ENCODE measurements at regions not wholly inside any gene's neighbourhood (a gene's known extent, or its start where the extent isn't known, plus 50 kb on each side); places are given as distances from the start of the nearest gene placed in this dataset.
"Not testable (repeated sequence)": the region's sequence is repeated elsewhere in the genome, so short reads cannot be mapped to it uniquely, and the experiment has no call there.

GRCh38 chr2:182548031-182548950, 121.5 kb upstream of the PDE1A start:
- DNase-seq (ENCODE audit: low read depth in 4 of 4, low spot score in 1 of 4) = no peak

- no peak for DNase-seq (ENCODE audit: low read depth in 4 of 4, low spot score in 1 of 4)
Observed at GRCh38 chr2:182550234-182550633, 123.4 kb upstream of the PDE1A start.

GRCh38 chr2:182552232-182552631, 125.4 kb upstream of the PDE1A start:
- DNase-seq (ENCODE audit: low read depth in 4 of 4, low spot score in 1 of 4) = not testable (repeated sequence)

DNA sequence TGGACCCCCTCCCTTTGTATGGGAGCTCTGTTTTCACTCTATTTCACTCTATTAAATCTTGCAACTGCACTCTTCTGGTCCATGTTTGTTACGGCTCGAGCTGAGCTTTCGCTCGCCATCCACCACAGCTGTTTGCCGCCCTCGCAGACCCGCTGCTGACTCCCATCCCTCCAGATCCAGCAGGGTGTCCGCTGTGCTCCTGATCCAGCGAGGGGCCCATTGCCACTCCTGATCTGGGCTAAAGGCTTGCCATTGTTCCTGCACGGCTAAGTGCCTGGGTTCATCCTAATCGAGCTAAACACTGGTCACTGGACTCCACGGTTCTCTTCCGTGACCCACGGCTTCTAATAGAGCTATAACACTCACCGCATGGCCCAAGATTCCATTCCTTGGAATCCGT, 125.9 kb upstream of the PDE1A start:
- not testable (repeated sequence) for DNase-seq (ENCODE audit: low read depth in 4 of 4, low spot score in 1 of 4)

DNA sequence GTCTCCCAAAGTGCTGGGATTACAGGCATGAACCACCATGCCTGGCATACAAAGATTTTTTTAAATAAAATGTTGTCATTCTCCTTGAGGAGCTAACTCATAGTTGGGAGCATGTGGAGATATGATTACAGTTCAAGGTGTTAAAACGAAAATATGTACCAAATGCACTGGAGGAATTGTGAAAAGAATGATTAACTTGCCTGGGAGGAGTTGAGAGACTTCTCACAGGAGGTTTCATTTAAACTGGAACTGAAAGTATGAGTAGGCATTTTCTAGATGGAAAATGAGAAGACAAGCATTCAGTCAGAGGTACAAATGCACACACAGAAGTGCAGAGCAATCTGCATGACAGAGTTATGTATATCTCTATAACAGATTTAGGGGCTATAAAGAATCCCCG, 126.6 kb upstream of the PDE1A start:
- no peak for DNase-seq (ENCODE audit: low read depth in 4 of 4, low spot score in 1 of 4)

- DNase-seq (ENCODE audit: low read depth in 4 of 4, low spot score in 1 of 4) = no peak
Observed at GRCh38 chr2:182554950-182555349, 128.1 kb upstream of the PDE1A start.

DNA sequence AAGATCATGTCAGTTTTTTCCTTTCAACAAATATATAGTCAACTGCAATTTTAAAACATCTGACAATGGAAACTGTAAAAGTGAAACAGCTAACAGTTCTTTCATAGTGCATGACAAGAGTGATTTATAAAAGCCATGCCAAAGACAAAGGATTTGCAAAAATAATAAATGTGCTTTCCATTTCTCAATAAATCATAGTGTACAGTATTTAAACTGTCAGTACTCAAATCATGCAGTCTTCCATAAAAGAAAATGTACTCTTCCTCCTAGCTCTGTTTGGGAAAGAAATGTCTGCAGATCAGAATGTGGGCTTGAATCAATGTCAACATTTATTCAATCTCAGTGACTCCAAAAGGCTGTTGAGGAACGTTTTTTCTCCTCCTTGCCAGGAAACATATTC, 131.7 kb upstream of the PDE1A start:
- no peak for DNase-seq (ENCODE audit: low read depth in 4 of 4, low spot score in 1 of 4)

- no peak for DNase-seq (ENCODE audit: low read depth in 4 of 4, low spot score in 1 of 4)
Observed at GRCh38 chr2:182559623-182560022, 132.8 kb upstream of the PDE1A start.

DNA sequence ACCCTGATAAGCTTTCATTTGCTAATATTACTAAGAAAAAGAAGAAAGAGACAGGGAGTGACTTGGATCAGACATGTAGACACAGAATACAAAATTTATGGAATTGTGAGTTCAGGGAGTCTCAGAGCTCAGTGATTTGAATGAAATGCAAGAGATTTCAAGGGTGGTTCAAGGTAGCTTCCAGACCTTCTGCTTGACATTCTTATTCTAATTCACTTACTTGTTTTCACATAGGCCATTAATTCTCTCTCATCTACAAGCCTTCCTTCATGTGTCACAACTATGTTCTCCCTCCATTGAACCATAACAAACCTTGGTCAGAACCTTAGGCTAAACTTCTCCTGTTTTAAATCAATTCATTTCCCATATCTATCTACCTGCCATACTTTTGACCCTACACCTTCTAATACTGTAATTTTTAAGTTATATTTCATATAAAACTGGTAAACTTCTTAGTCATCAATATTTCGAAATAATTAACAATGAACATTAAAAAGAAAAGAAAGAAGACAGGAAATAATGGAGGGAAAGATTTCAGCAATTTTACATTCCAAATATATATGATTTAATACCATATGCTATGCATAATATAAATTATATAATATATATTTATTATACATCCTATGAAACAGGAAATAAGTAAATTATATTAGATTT, 139.2 kb upstream of the PDE1A start:
- no peak for DNase-seq (ENCODE audit: low read depth in 4 of 4, low spot score in 1 of 4)

GRCh38 chr2:182573553-182573952, 142.5 kb upstream of the DNAJC10 start:
- DNase-seq (ENCODE audit: low read depth in 4 of 4, low spot score in 1 of 4) = no peak

- DNase-seq (ENCODE audit: low read depth in 4 of 4, low spot score in 1 of 4) = no peak
Observed at GRCh38 chr2:182577816-182578215, 138.2 kb upstream of the DNAJC10 start.

DNA sequence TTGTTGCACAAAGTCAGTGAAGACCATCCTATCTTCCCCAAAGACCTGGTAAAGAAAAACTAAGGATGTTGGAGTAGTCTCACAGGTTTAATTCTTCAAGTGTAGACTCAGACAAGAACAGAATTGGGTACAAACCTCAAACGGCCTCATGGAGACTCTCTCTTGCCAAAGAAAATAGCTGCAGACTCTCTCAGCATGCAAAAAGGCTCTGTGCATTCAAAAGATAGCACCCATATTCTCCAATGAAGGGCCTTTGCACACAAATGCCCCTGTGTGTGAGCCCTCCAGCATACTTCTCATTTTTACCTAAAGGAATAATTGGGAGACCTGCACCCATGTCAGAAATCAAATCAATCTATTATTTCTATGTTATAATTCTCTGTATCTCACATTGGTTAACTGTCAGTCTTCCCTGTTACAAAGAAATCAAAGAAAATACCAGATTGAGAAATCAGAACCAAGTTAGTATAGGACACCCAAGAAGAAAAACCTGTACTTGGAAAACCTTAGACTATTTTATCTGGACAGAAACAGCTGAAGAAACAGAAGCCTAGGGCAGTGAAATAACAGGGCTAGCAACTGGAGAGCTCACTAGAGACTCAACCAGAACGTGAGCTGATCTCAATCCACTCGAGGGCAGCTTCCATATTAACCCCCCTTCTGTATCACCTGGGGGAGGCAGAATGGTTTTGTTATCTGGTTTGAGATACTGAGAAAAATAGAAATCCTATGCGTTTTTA, 134.7 kb upstream of the DNAJC10 start:
- no peak for DNase-seq (ENCODE audit: low read depth in 4 of 4, low spot score in 1 of 4)

GRCh38 chr2:182584462-182584861, 131.6 kb upstream of the DNAJC10 start:
- no peak for DNase-seq (ENCODE audit: low read depth in 4 of 4, low spot score in 1 of 4)

- DNase-seq (ENCODE audit: low read depth in 4 of 4, low spot score in 1 of 4) = no peak
Observed at GRCh38 chr2:182585001-182585400, 131.1 kb upstream of the DNAJC10 start.

DNA sequence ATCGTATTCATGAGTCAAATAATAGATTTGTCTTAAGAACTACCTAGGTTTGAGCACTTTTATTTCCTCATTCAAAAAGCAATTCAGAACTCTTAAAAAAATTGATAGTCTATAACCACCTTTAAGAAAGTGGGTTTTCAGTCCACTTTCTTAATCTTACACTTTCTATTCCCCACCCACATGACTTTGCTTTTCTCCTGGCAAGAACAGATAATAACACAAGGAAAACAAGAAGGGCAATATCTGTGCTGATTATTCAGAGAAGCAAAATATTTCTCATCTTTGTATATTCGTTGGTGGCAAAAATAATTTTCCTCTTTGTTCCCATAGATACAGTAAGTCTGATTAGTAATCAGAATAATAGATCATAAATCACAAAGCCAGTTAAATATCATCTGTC, 130.6 kb upstream of the DNAJC10 start:
- no peak for DNase-seq (ENCODE audit: low read depth in 4 of 4, low spot score in 1 of 4)

- no peak for DNase-seq (ENCODE audit: low read depth in 4 of 4, low spot score in 1 of 4)
Observed at GRCh38 chr2:182586426-182586825, 129.6 kb upstream of the DNAJC10 start.

DNA sequence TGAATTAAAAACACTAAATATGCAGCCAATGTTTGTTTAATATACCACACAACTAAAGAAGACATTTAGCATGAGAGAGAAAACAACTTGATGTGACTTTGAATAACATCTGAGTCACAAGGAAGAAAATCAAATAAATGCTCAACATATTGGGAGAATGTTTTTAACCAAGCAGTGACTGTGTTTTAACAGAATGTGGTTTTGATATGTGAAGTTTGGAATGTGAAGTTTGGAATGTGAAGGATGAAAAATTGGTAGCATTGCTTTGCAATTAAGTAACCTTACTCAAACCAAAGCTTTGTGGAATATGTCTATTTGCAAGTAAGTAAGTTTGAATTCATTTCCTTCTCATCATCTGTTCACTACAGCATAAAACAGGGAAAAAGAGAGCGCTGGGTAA, 128.2 kb upstream of the DNAJC10 start:
- no peak for DNase-seq (ENCODE audit: low read depth in 4 of 4, low spot score in 1 of 4)

DNA sequence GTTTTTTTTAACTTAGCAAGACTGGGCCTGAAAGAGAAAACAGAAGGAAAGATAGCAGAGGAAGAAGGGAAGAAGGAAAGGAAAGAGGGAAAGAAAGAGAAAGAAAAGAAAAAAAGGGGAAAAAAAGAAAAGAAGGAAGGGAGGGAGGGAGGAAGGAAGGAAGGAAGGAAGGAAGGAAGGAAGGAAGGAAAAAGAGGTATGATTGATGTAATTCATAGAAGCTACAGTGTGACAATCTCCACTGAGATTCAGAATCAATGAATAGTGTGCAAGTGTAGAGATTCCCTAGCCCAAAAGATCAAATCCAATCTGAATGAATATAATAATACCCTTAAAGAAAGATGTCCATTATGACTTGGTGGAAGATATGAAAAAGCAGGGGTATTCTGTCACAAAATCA, 126.9 kb upstream of the DNAJC10 start:
- DNase-seq (ENCODE audit: low read depth in 4 of 4, low spot score in 1 of 4) = no peak

- DNase-seq (ENCODE audit: low read depth in 4 of 4, low spot score in 1 of 4) = no peak
Observed at GRCh38 chr2:182591774-182592173, 124.3 kb upstream of the DNAJC10 start.

GRCh38 chr2:182592691-182593393, 123.2 kb upstream of the DNAJC10 start:
- no peak for DNase-seq (ENCODE audit: low read depth in 4 of 4, low spot score in 1 of 4)

GRCh38 chr2:182593394-182593975, 122.6 kb upstream of the DNAJC10 start:
- no peak for DNase-seq (ENCODE audit: low read depth in 4 of 4, low spot score in 1 of 4)

Measured in stimulated activated CD4-positive, alpha-beta T cell treated with anti-CD3 and anti-CD28 coated beads, Interleukin-1b, Interleukin-23, amount 100 ng/mL, for 24 hours (primary cell).